ENCODE measurements at regions not wholly inside any gene's neighbourhood (a gene's known extent, or its start where the extent isn't known, plus 50 kb on each side); places are given as distances from the start of the nearest gene placed in this dataset.

DNA sequence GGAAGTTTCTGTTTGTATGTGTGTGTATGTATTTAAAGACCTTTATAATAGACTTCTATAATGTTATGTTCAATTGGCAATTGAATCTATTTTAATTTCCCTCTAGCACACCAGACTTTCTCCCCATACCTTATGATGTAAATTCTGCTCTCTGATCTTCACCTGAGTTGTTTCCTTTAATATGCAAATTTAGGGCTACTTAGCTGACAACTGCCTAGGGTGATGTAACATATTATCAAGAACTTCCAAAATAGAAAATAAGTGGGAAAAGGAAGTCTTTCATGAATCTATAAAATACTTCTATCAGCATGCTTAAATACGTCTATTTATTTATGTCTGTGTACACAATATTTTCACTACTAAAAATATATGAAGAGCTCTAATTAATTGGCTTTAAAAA lies 923.5 kb upstream of the CDH10 start:
- TF ChIP-seq, protein P1, sequence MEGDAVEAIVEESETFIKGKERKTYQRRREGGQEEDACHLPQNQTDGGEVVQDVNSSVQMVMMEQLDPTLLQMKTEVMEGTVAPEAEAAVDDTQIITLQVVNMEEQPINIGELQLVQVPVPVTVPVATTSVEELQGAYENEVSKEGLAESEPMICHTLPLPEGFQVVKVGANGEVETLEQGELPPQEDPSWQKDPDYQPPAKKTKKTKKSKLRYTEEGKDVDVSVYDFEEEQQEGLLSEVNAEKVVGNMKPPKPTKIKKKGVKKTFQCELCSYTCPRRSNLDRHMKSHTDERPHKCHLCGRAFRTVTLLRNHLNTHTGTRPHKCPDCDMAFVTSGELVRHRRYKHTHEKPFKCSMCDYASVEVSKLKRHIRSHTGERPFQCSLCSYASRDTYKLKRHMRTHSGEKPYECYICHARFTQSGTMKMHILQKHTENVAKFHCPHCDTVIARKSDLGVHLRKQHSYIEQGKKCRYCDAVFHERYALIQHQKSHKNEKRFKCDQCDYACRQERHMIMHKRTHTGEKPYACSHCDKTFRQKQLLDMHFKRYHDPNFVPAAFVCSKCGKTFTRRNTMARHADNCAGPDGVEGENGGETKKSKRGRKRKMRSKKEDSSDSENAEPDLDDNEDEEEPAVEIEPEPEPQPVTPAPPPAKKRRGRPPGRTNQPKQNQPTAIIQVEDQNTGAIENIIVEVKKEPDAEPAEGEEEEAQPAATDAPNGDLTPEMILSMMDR (IDR thresholded peaks at IDR 0.05; ENCODE audit: insufficient read depth, low read length), result no peak
- TF ChIP-seq GABPA (IDR thresholded peaks at IDR 0.05; ENCODE audit: low read depth), result no peak
- TF ChIP-seq POLR2AphosphoS5 (IDR thresholded peaks at IDR 0.05; ENCODE audit: low read depth), result no peak

Measured in HL-60 (cell line).